HFF-Myc (cell line): ENCODE measurements at regions not wholly inside any gene's neighbourhood (a gene's known extent, or its start where the extent isn't known, plus 50 kb on each side); places are given as distances from the start of the nearest gene placed in this dataset.

ENCODE experiments used
- DNase-seq: peaks from one replicate; pipeline ENCODE4 v3.0.0-alpha.2; 2011; ENCODE audit warnings: low read depth; ENCODE audit errors: extremely low read depth
- H3K4me3 ChIP-seq: replicated peaks from 2 replicates; pipeline ENCODE4 v1.5.1; 2011; ENCODE audit warnings: low read depth, mild to moderate bottlenecking, control low read depth, low read length
- CTCF ChIP-seq: IDR thresholded peaks from 2 replicates; pipeline ENCODE4 v1.5.1; 2012; ENCODE audit warnings: mild to moderate bottlenecking, low read depth, low read length, control low read depth; ENCODE audit errors: missing control alignments

GRCh38 chr3:24674261-24674660 lies 179.6 kb upstream of the THRB start:
- no peak for TF ChIP-seq CTCF

GRCh38 chr3:24678021-24678420 lies 183.4 kb upstream of the THRB start:
- TF ChIP-seq CTCF, result no peak
- DNase-seq, result no peak

More at GRCh38 chr3:24674261-24674660, 179.6 kb upstream of the THRB start:
- no peak overlapping the region for H3K4me3 ChIP-seq
- no peak for DNase-seq

GRCh38 chr3:24678421-24678865 lies 183.8 kb upstream of the THRB start:
- TF ChIP-seq CTCF, result no peak
- peak overlapping the region; percentile 16 for H3K4me3 ChIP-seq
- peak; percentile 73 for DNase-seq

More at GRCh38 chr3:24678021-24678420, 183.4 kb upstream of the THRB start:
- H3K4me3 ChIP-seq, result peak overlapping the region; percentile 16

- H3K4me3 ChIP-seq, result no peak overlapping the region
- no peak for DNase-seq
- no peak for TF ChIP-seq CTCF
These were observed 184.8 kb upstream of the THRB start for GRCh38 chr3:24679429-24679828.

GRCh38 chr3:24680214-24680967 lies 185.7 kb upstream of the THRB start:
- DNase-seq, result no peak
- peak; percentile 81 for TF ChIP-seq CTCF
- no peak overlapping the region for H3K4me3 ChIP-seq

GRCh38 chr3:24682141-24682547 lies 187.5 kb upstream of the THRB start:
- DNase-seq, result no peak
- no peak for TF ChIP-seq CTCF

More at GRCh38 chr3:24682141-24682547, 187.5 kb upstream of the THRB start:
- H3K4me3 ChIP-seq, result no peak overlapping the region
